ENCODE measurements at regions not wholly inside any gene's neighbourhood (a gene's known extent, or its start where the extent isn't known, plus 50 kb on each side); places are given as distances from the start of the nearest gene placed in this dataset.

DNA sequence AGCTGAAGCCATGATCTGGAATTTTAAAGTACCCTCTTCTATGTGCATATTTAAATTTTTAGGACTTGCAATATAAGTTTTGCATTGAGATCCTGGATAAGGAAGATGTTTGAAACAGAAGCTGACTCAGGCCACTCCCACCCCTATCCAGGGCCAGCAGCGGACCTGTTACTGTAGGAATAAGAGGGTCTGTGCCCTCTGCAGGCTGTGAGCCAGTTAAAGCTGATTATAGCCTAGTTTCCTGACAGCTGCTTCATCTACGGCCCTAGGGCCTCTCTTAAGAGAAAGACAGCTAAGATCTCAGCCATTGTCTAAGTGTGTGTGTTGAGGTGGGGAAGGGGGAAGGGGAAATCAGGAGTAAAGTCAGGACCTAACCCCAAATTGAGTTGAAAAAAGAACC is 234.0 kb downstream of the HAUS1 start:
- H3K9me1 ChIP-seq (ENCODE audit: control insufficient read depth, insufficient read depth, low read length): no peaks in the 10 kb centered on the region
- H3K9ac ChIP-seq (ENCODE audit: insufficient read depth in 1 of 2, low read depth in 2 of 2, low read length in 2 of 2): no peak overlapping the region
- H3K9me3 ChIP-seq (replicated peaks; ENCODE audit: control insufficient read depth, insufficient read depth, low read depth, low read length): no peaks in the 10 kb centered on the region
- BruUV-seq (replicated peaks): no TSS peak
- ATAC-seq: no peak
- H3K27ac ChIP-seq (ENCODE audit: extremely low read depth, low read depth, low read length): no peak overlapping the region
- FAIRE-seq: no peak
- H3K4me3 ChIP-seq: no peak overlapping the region
- no peak overlapping the region for H3K4me2 ChIP-seq (ENCODE audit: insufficient read depth, low read length)
- WGBS (ENCODE audit: insufficient coverage, low coverage, missing lambda C conversion rate): 8% methylated on average over 2 of the region's 2 CpGs
- no peaks in the 10 kb centered on the region; a peak in 1 of 5 replicates for H3K4me1 ChIP-seq (replicated peaks in 1 of 2; ENCODE audit: control insufficient read depth in 2 of 2, insufficient read depth in 2 of 2, low read length in 2 of 2)
- in situ Hi-C loops (cut with MboI) (no loop called here), intact Hi-C loops (cut with micrococcal nuclease) (no loop called here)
- no peaks in the 10 kb centered on the region for H3K36me3 ChIP-seq (ENCODE audit: control insufficient read depth, insufficient read depth, low read length)
- no peaks in the 10 kb centered on the region for H4K20me1 ChIP-seq (replicated peaks; ENCODE audit: control insufficient read depth, insufficient read depth, low read length)
- H2AFZ ChIP-seq (ENCODE audit: low read depth, low read length): no peak overlapping the region
- DNase-seq (ENCODE audit: extremely low read depth in 1 of 4, low spot score in 3 of 4): no peak
- no peaks in the 10 kb centered on the region for H3K79me2 ChIP-seq (ENCODE audit: control insufficient read depth, insufficient read depth, low read length)
- ChIA-PET POLR2A (no interaction called here), CTCF (ENCODE audit: low intra/inter-chr PET ratio) (no interaction called here)
- H3K27me3 ChIP-seq (ENCODE audit: control insufficient read depth in 2 of 2, insufficient read depth in 2 of 2, low read length in 2 of 2): peaks cover 5 to 34% of the 10 kb centered on the region in 2 experiments; a peak in 3 of 5 replicates
- TF ChIP-seq ZNF436 (CRISPR knock-in tag; IDR thresholded peaks at IDR 0.05) (no peak), NBN (IDR thresholded peaks at IDR 0.05; ENCODE audit: low read depth) (no peak), MNT (conservative IDR thresholded peaks at IDR 0.05) (no peak), TAF1 (IDR thresholded peaks at IDR 0.05; ENCODE audit: control insufficient read depth, extremely low read depth, insufficient read depth, low read length, severe bottlenecking) (no peak), ZNF561 (CRISPR knock-in tag; conservative IDR thresholded peaks at IDR 0.05) (no peak), KDM4B (IDR thresholded peaks at IDR 0.05; ENCODE audit: borderline replicate concordance in 2 of 2, low read depth in 1 of 2) (no peak), ZNF696 (CRISPR knock-in tag; conservative IDR thresholded peaks at IDR 0.05) (no peak), SAFB2 (IDR thresholded peaks at IDR 0.05; ENCODE audit: borderline replicate concordance, low read depth, low read length, severe bottlenecking) (no peak), ZKSCAN3 (CRISPR knock-in tag; IDR thresholded peaks at IDR 0.05) (no peak), ZBTB1 (CRISPR knock-in tag; IDR thresholded peaks at IDR 0.05; ENCODE audit: borderline replicate concordance, low read depth) (no peak), ARHGAP35 (IDR thresholded peaks at IDR 0.05; ENCODE audit: partially characterized antibody) (no peak), NR4A1 (CRISPR knock-in tag; IDR thresholded peaks at IDR 0.05) (no peak), NR4A1 (tag; IDR thresholded peaks at IDR 0.05) (no peak), ZNF224 (CRISPR knock-in tag; IDR thresholded peaks at IDR 0.05) (no peak), XRCC4 (IDR thresholded peaks at IDR 0.05; ENCODE audit: extremely low read depth, insufficient read depth, insufficient read length) (no peak)
- TF ChIP-seq, protein P1, sequence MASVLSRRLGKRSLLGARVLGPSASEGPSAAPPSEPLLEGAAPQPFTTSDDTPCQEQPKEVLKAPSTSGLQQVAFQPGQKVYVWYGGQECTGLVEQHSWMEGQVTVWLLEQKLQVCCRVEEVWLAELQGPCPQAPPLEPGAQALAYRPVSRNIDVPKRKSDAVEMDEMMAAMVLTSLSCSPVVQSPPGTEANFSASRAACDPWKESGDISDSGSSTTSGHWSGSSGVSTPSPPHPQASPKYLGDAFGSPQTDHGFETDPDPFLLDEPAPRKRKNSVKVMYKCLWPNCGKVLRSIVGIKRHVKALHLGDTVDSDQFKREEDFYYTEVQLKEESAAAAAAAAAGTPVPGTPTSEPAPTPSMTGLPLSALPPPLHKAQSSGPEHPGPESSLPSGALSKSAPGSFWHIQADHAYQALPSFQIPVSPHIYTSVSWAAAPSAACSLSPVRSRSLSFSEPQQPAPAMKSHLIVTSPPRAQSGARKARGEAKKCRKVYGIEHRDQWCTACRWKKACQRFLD (CRISPR knock-in tag; IDR thresholded peaks at IDR 0.05): no peak
- TF ChIP-seq, protein P2, sequence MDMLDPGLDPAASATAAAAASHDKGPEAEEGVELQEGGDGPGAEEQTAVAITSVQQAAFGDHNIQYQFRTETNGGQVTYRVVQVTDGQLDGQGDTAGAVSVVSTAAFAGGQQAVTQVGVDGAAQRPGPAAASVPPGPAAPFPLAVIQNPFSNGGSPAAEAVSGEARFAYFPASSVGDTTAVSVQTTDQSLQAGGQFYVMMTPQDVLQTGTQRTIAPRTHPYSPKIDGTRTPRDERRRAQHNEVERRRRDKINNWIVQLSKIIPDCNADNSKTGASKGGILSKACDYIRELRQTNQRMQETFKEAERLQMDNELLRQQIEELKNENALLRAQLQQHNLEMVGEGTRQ (CRISPR knock-in tag; IDR thresholded peaks at IDR 0.05): no peak
- TF ChIP-seq, protein P3, sequence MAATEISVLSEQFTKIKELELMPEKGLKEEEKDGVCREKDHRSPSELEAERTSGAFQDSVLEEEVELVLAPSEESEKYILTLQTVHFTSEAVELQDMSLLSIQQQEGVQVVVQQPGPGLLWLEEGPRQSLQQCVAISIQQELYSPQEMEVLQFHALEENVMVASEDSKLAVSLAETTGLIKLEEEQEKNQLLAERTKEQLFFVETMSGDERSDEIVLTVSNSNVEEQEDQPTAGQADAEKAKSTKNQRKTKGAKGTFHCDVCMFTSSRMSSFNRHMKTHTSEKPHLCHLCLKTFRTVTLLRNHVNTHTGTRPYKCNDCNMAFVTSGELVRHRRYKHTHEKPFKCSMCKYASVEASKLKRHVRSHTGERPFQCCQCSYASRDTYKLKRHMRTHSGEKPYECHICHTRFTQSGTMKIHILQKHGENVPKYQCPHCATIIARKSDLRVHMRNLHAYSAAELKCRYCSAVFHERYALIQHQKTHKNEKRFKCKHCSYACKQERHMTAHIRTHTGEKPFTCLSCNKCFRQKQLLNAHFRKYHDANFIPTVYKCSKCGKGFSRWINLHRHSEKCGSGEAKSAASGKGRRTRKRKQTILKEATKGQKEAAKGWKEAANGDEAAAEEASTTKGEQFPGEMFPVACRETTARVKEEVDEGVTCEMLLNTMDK (IDR thresholded peaks at IDR 0.05; ENCODE audit: borderline replicate concordance, insufficient read depth, low read depth, low read length, poor library complexity, severe bottlenecking): no peak
